Lower leg skin (tissue), 3 donors: ENCODE measurements at regions not wholly inside any gene's neighbourhood (a gene's known extent, or its start where the extent isn't known, plus 50 kb on each side); places are given as distances from the start of the nearest gene placed in this dataset.

Experiments used
- CTCF ChIP-seq, 3 donors: fragments of 450-650 bp; IDR thresholded peaks; one replicate each; pipeline ENCODE4 v1.5.1; 2016; ENCODE audit warnings: antibody characterized with exemption in 3 of 3, mild to moderate bottlenecking in 3 of 3, moderate library complexity in 2 of 3
- POLR2A ChIP-seq, 2 donors: fragments of 450-650 bp; IDR thresholded peaks; one replicate each; pipeline ENCODE4 v1.6.1; 2016 to 2017; ENCODE audit warnings: antibody characterized with exemption in 2 of 2, mild to moderate bottlenecking in 1 of 2, moderate library complexity in 1 of 2

- TF ChIP-seq POLR2A (IDR thresholded peaks at IDR 0.05), result no peak
- TF ChIP-seq CTCF (IDR thresholded peaks at IDR 0.05), result no peak
These were observed 192.2 kb upstream of the CDKN2B start for GRCh38 chr9:22201256-22201655.
